HUES64 (cell line): ENCODE measurements at regions not wholly inside any gene's neighbourhood (a gene's known extent, or its start where the extent isn't known, plus 50 kb on each side); places are given as distances from the start of the nearest gene placed in this dataset.

ENCODE experiments used
- H3K27ac ChIP-seq: 2 replicates; pipeline ENCODE4 v1.7.0; 2013; ENCODE audit warnings: low read depth, low read length, inconsistent platforms
- H3K27me3 ChIP-seq: 2 replicates; pipeline ENCODE4 v1.6.1; 2013; ENCODE audit warnings: mild to moderate bottlenecking, low read length; ENCODE audit not compliant: insufficient read depth
- H3K36me3 ChIP-seq: 2 replicates; pipeline ENCODE4 v1.6.1; 2013; ENCODE audit warnings: mild to moderate bottlenecking, low read length; ENCODE audit not compliant: insufficient read depth
- H3K4me1 ChIP-seq: 2 replicates; pipeline ENCODE4 v1.6.1; 2013; ENCODE audit warnings: mild to moderate bottlenecking, low read length, moderate library complexity; ENCODE audit not compliant: insufficient read depth
- H3K4me3 ChIP-seq: 2 replicates; pipeline ENCODE4 v1.5.1; 2013; ENCODE audit warnings: mild to moderate bottlenecking, low read length, moderate library complexity
- H3K9ac ChIP-seq: 2 replicates; pipeline ENCODE4 v1.6.1; 2013; ENCODE audit warnings: mild to moderate bottlenecking, low read depth, low read length
- H3K9me3 ChIP-seq: 2 replicates; pipeline ENCODE4 v1.6.1; 2013; ENCODE audit warnings: low read depth, low read length; ENCODE audit not compliant: insufficient read depth
- WGBS: fragments of 150-250, 120-280 bp; methylation state at CpG from one replicate; pipeline ENCODE4 v1.1.7; 2013; ENCODE audit warnings: missing lambda C conversion rate; 5-methylcytosine and 5-hydroxymethylcytosine counted together

GRCh38 chr2:12513339-12513738 lies 203.4 kb upstream of the TRIB2 start:
- H3K4me3 ChIP-seq: no peak overlapping the region
- no peak overlapping the region for H3K27ac ChIP-seq
- 79% methylated on average over 1 of the region's 1 CpG for WGBS
- no peaks in the 10 kb centered on the region for H3K36me3 ChIP-seq
- H3K9me3 ChIP-seq: no peaks in the 10 kb centered on the region
- H3K4me1 ChIP-seq: no peaks in the 10 kb centered on the region
- no peak overlapping the region for H3K9ac ChIP-seq
- H3K27me3 ChIP-seq: no peaks in the 10 kb centered on the region

- Histone ChIP-seq H3K9ac (no peak overlapping the region), H3K9me3 (no peaks in the 10 kb centered on the region), H3K4me1 (no peaks in the 10 kb centered on the region), H3K4me3 (no peak overlapping the region), H3K27ac (no peak overlapping the region), H3K27me3 (no peaks in the 10 kb centered on the region), H3K36me3 (no peaks in the 10 kb centered on the region)
- 100% methylated on average over 3 of the region's 3 CpGs for WGBS
Observed at GRCh38 chr2:12514168-12514567, 202.6 kb upstream of the TRIB2 start.

GRCh38 chr2:12514631-12515437 lies 201.9 kb upstream of the TRIB2 start:
- Histone ChIP-seq H3K36me3 (no peaks in the 10 kb centered on the region), H3K9ac (no peak overlapping the region), H3K4me3 (no peak overlapping the region), H3K4me1 (no peaks in the 10 kb centered on the region), H3K9me3 (no peaks in the 10 kb centered on the region), H3K27me3 (no peaks in the 10 kb centered on the region), H3K27ac (no peak overlapping the region)
- WGBS: 89% methylated on average over 9 of the region's 9 CpGs

- Histone ChIP-seq H3K36me3 (no peaks in the 10 kb centered on the region), H3K27ac (no peak overlapping the region), H3K4me3 (no peak overlapping the region), H3K4me1 (no peaks in the 10 kb centered on the region), H3K9me3 (no peaks in the 10 kb centered on the region), H3K27me3 (no peaks in the 10 kb centered on the region), H3K9ac (no peak overlapping the region)
- WGBS: 52% methylated on average over 1 of the region's 1 CpG
Observed at GRCh38 chr2:12515871-12516270, 200.9 kb upstream of the TRIB2 start.

- Histone ChIP-seq H3K36me3 (no peaks in the 10 kb centered on the region), H3K4me1 (peaks cover 6% of the 10 kb centered on the region; the same call in 1 of the 2 replicates), H3K9ac (no peak overlapping the region), H3K4me3 (no peak overlapping the region), H3K27ac (no peak overlapping the region), H3K27me3 (no peaks in the 10 kb centered on the region), H3K9me3 (no peaks in the 10 kb centered on the region)
- 93% methylated on average over 1 of the region's 1 CpG for WGBS
Observed at GRCh38 chr2:12533337-12534005, 183.3 kb upstream of the TRIB2 start.

GRCh38 chr2:12534646-12535263 lies 182.0 kb upstream of the TRIB2 start:
- Histone ChIP-seq H3K36me3 (no peaks in the 10 kb centered on the region), H3K27ac (no peak overlapping the region), H3K4me1 (peaks cover 6% of the 10 kb centered on the region; the same call in 1 of the 2 replicates), H3K9me3 (no peaks in the 10 kb centered on the region), H3K9ac (no peak overlapping the region), H3K27me3 (no peaks in the 10 kb centered on the region), H3K4me3 (no peak overlapping the region)
- WGBS: 70% methylated on average over 3 of the region's 3 CpGs

- Histone ChIP-seq H3K27me3 (no peaks in the 10 kb centered on the region), H3K9ac (no peak overlapping the region), H3K4me3 (no peak overlapping the region), H3K36me3 (no peaks in the 10 kb centered on the region), H3K9me3 (no peaks in the 10 kb centered on the region), H3K27ac (no peak overlapping the region), H3K4me1 (peaks cover 6% of the 10 kb centered on the region; the same call in 1 of the 2 replicates)
- WGBS: 98% methylated on average over 4 of the region's 4 CpGs
Observed at GRCh38 chr2:12536976-12537375, 179.8 kb upstream of the TRIB2 start.

GRCh38 chr2:12538138-12538694 lies 178.5 kb upstream of the TRIB2 start:
- 95% methylated on average over 3 of the region's 3 CpGs for WGBS
- peaks cover 6% of the 10 kb centered on the region; the same call in 1 of the 2 replicates for H3K4me1 ChIP-seq
- no peak overlapping the region for H3K9ac ChIP-seq
- no peak overlapping the region for H3K27ac ChIP-seq
- H3K36me3 ChIP-seq: no peaks in the 10 kb centered on the region
- no peaks in the 10 kb centered on the region for H3K9me3 ChIP-seq
- H3K27me3 ChIP-seq: no peaks in the 10 kb centered on the region
- no peak overlapping the region for H3K4me3 ChIP-seq

- WGBS: 98% methylated on average over 9 of the region's 9 CpGs
- H3K9ac ChIP-seq: no peak overlapping the region
- H3K4me1 ChIP-seq: peaks cover 4% of the 10 kb centered on the region; the same call in 1 of the 2 replicates
- H3K27me3 ChIP-seq: no peaks in the 10 kb centered on the region
- H3K36me3 ChIP-seq: no peaks in the 10 kb centered on the region
- H3K27ac ChIP-seq: no peak overlapping the region
- H3K4me3 ChIP-seq: no peak overlapping the region
- H3K9me3 ChIP-seq: no peaks in the 10 kb centered on the region
Observed at GRCh38 chr2:12539336-12539735, 177.4 kb upstream of the TRIB2 start.

GRCh38 chr2:12539776-12540562 lies 176.8 kb upstream of the TRIB2 start:
- 96% methylated on average over 10 of the region's 10 CpGs for WGBS
- no peaks in the 10 kb centered on the region for H3K9me3 ChIP-seq
- H3K27me3 ChIP-seq: no peaks in the 10 kb centered on the region
- no peaks in the 10 kb centered on the region for H3K36me3 ChIP-seq
- H3K4me3 ChIP-seq: no peak overlapping the region
- no peak overlapping the region for H3K9ac ChIP-seq
- H3K27ac ChIP-seq: no peak overlapping the region
- H3K4me1 ChIP-seq: no peaks in the 10 kb centered on the region
